GM18951 (cell line): ENCODE measurements at regions not wholly inside any gene's neighbourhood (a gene's known extent, or its start where the extent isn't known, plus 50 kb on each side); places are given as distances from the start of the nearest gene placed in this dataset.

ENCODE experiments used
- POLR2A ChIP-seq: IDR thresholded peaks from 4 replicates; pipeline ENCODE4 v1.6.1; 2011; ENCODE audit warnings: mild to moderate bottlenecking; ENCODE audit not compliant: insufficient read length, insufficient read depth; ENCODE audit errors: extremely low read depth
- in situ Hi-C: fragments of 300-500 bp; cut with MboI; formaldehyde crosslinking; loops from one replicate; pipeline ENCODE4 v1.12.0; 2022; ENCODE audit warnings: low sequenced_read_pairs, mixed read lengths, inconsistent platforms; ENCODE audit not compliant: unreplicated experiment

- no peak for TF ChIP-seq POLR2A
- in situ Hi-C loops: no loop called here
Observed at GRCh38 chr3:139202959-139203349, 140.9 kb upstream of the MRPS22 start.

- no peak for TF ChIP-seq POLR2A
- in situ Hi-C loops: no loop called here
Observed at GRCh38 chr3:139203752-139204151, 140.1 kb upstream of the MRPS22 start.

GRCh38 chr3:139204728-139205127 lies 139.1 kb upstream of the MRPS22 start:
- TF ChIP-seq POLR2A: no peak
- in situ Hi-C loops: no loop called here

GRCh38 chr3:139213936-139214335 lies 129.9 kb upstream of the MRPS22 start:
- no peak for TF ChIP-seq POLR2A
- in situ Hi-C loops: no loop called here

- in situ Hi-C loops: no loop called here
- TF ChIP-seq POLR2A: no peak
Observed at GRCh38 chr3:139216958-139217357, 126.9 kb upstream of the MRPS22 start.

GRCh38 chr3:139217633-139218032 lies 126.2 kb upstream of the MRPS22 start:
- in situ Hi-C loops: no loop called here
- TF ChIP-seq POLR2A: no peak

- in situ Hi-C loops: no loop called here
- no peak for TF ChIP-seq POLR2A
Observed at GRCh38 chr3:139218046-139218445, 125.8 kb upstream of the MRPS22 start.

- no peak for TF ChIP-seq POLR2A
- in situ Hi-C loops: no loop called here
Observed at GRCh38 chr3:139219463-139219862, 124.4 kb upstream of the MRPS22 start.

GRCh38 chr3:139222100-139222657 lies 121.6 kb upstream of the MRPS22 start:
- in situ Hi-C loops: no loop called here
- no peak for TF ChIP-seq POLR2A

- TF ChIP-seq POLR2A: no peak
- in situ Hi-C loops: no loop called here
Observed at GRCh38 chr3:139225548-139225947, 118.3 kb upstream of the MRPS22 start.

GRCh38 chr3:139226731-139227130 lies 117.1 kb upstream of the MRPS22 start:
- TF ChIP-seq POLR2A: no peak
- in situ Hi-C loops: no loop called here

- in situ Hi-C loops: no loop called here
Observed at GRCh38 chr3:139227165-139227564, 116.7 kb upstream of the MRPS22 start.

GRCh38 chr3:139227827-139228226 lies 116.0 kb upstream of the MRPS22 start:
- in situ Hi-C loops: no loop called here
- no peak for TF ChIP-seq POLR2A

More at GRCh38 chr3:139227165-139227564, 116.7 kb upstream of the MRPS22 start:
- TF ChIP-seq POLR2A: no peak

- in situ Hi-C loops: no loop called here
- TF ChIP-seq POLR2A: no peak
Observed at GRCh38 chr3:139230391-139230790, 113.4 kb upstream of the MRPS22 start.
